ENCODE measurements at regions not wholly inside any gene's neighbourhood (a gene's known extent, or its start where the extent isn't known, plus 50 kb on each side); places are given as distances from the start of the nearest gene placed in this dataset.
"Not testable (repeated sequence)": the region's sequence is repeated elsewhere in the genome, so short reads cannot be mapped to it uniquely, and the experiment has no call there.

GRCh38 chr14:66228267-66228970, 257.8 kb upstream of the CCDC196 start:
- DNase-seq, result no peak

GRCh38 chr14:66231820-66232219, 254.4 kb upstream of the CCDC196 start:
- no peak for DNase-seq

GRCh38 chr14:66233591-66233990, 252.6 kb upstream of the CCDC196 start:
- DNase-seq, result no peak

GRCh38 chr14:66234411-66234810, 251.8 kb upstream of the CCDC196 start:
- DNase-seq, result no peak

- DNase-seq, result no peak
Measured at GRCh38 chr14:66237741-66238140, 248.4 kb upstream of the CCDC196 start.

- no peak for DNase-seq
Measured at GRCh38 chr14:66238969-66239368, 247.2 kb upstream of the CCDC196 start.

GRCh38 chr14:66239589-66239988, 246.6 kb upstream of the CCDC196 start:
- no peak for DNase-seq

- DNase-seq, result peak; percentile 13
Measured at GRCh38 chr14:66240105-66240504, 246.1 kb upstream of the CCDC196 start.

- DNase-seq, result no peak
Measured at GRCh38 chr14:66242001-66242400, 244.2 kb upstream of the CCDC196 start.

- no peak for DNase-seq
Measured at GRCh38 chr14:66244834-66245233, 241.3 kb upstream of the CCDC196 start.

- DNase-seq, result no peak
Measured at GRCh38 chr14:66247662-66248193, 238.4 kb upstream of the CCDC196 start.

GRCh38 chr14:66248256-66248655, 237.9 kb upstream of the CCDC196 start:
- DNase-seq, result no peak

GRCh38 chr14:66249544-66249943, 236.6 kb upstream of the CCDC196 start:
- no peak for DNase-seq

- DNase-seq, result peak; percentile 27
Measured at GRCh38 chr14:66254038-66254437, 232.1 kb upstream of the CCDC196 start.

GRCh38 chr14:66268802-66269334, 217.3 kb upstream of the CCDC196 start:
- no peak for DNase-seq

GRCh38 chr14:66272221-66272620, 213.9 kb upstream of the CCDC196 start:
- no peak for DNase-seq

- DNase-seq, result no peak
Measured at GRCh38 chr14:66273261-66273832, 212.8 kb upstream of the CCDC196 start.

- not testable (repeated sequence) for DNase-seq
Measured at GRCh38 chr14:66278418-66278817, 207.8 kb upstream of the CCDC196 start.

GRCh38 chr14:66281036-66281776, 205.0 kb upstream of the CCDC196 start:
- no peak for DNase-seq

GRCh38 chr14:66284346-66284745, 201.8 kb upstream of the CCDC196 start:
- DNase-seq, result no peak

- DNase-seq, result no peak
Measured at GRCh38 chr14:66288511-66288910, 197.7 kb upstream of the CCDC196 start.

- no peak for DNase-seq
Measured at GRCh38 chr14:66291756-66292155, 194.4 kb upstream of the CCDC196 start.

GRCh38 chr14:66293533-66294105, 192.6 kb upstream of the CCDC196 start:
- no peak for DNase-seq
